ENCODE measurements at regions not wholly inside any gene's neighbourhood (a gene's known extent, or its start where the extent isn't known, plus 50 kb on each side); places are given as distances from the start of the nearest gene placed in this dataset.
"Not testable (repeated sequence)": the region's sequence is repeated elsewhere in the genome, so short reads cannot be mapped to it uniquely, and the experiment has no call there.

- H3K9me3 ChIP-seq (ENCODE audit: control insufficient read depth, insufficient read depth, low read depth, low read length): peaks cover 19% of the 10 kb centered on the region
- no peak overlapping the region for H3K9ac ChIP-seq (ENCODE audit: low read length)
- H3K27ac ChIP-seq (ENCODE audit: low read depth, low read length): no peak overlapping the region
- no peaks in the 10 kb centered on the region for H3K27me3 ChIP-seq (ENCODE audit: control insufficient read depth, insufficient read depth, low read length)
- H3K36me3 ChIP-seq (ENCODE audit: control insufficient read depth, insufficient read depth, low read length): no peaks in the 10 kb centered on the region
- no peak overlapping the region for H3K4me3 ChIP-seq (ENCODE audit: low read depth, low read length)
- H3K4me1 ChIP-seq (ENCODE audit: control insufficient read depth, insufficient read depth, low read length): no peaks in the 10 kb centered on the region
These were observed 60.5 kb downstream of the BARX1 start for GRCh38 chr9:93894691-93895079.

- H3K4me1 ChIP-seq (ENCODE audit: control insufficient read depth, insufficient read depth, low read length): no peaks in the 10 kb centered on the region
- no peaks in the 10 kb centered on the region for H3K36me3 ChIP-seq (ENCODE audit: control insufficient read depth, insufficient read depth, low read length)
- no peaks in the 10 kb centered on the region for H3K27me3 ChIP-seq (ENCODE audit: control insufficient read depth, insufficient read depth, low read length)
- H3K9me3 ChIP-seq (ENCODE audit: control insufficient read depth, insufficient read depth, low read depth, low read length): peaks cover 19% of the 10 kb centered on the region
- no peak overlapping the region for H3K9ac ChIP-seq (ENCODE audit: low read length)
- H3K4me3 ChIP-seq (ENCODE audit: low read depth, low read length): no peak overlapping the region
- H3K27ac ChIP-seq (ENCODE audit: low read depth, low read length): no peak overlapping the region
These were observed 61.1 kb downstream of the BARX1 start for GRCh38 chr9:93893899-93894690.

- H3K4me1 ChIP-seq (ENCODE audit: control insufficient read depth, insufficient read depth, low read length): no peaks in the 10 kb centered on the region
- peaks cover 19% of the 10 kb centered on the region for H3K9me3 ChIP-seq (ENCODE audit: control insufficient read depth, insufficient read depth, low read depth, low read length)
- H3K4me3 ChIP-seq (ENCODE audit: low read depth, low read length): no peak overlapping the region
- H3K9ac ChIP-seq (ENCODE audit: low read length): no peak overlapping the region
- no peaks in the 10 kb centered on the region for H3K27me3 ChIP-seq (ENCODE audit: control insufficient read depth, insufficient read depth, low read length)
- no peaks in the 10 kb centered on the region for H3K36me3 ChIP-seq (ENCODE audit: control insufficient read depth, insufficient read depth, low read length)
- no peak overlapping the region for H3K27ac ChIP-seq (ENCODE audit: low read depth, low read length)
These were observed 62.0 kb downstream of the BARX1 start for GRCh38 chr9:93893194-93893593.

GRCh38 chr9:93892748-93893147 lies 62.4 kb downstream of the BARX1 start:
- Histone ChIP-seq H3K27ac (ENCODE audit: low read depth, low read length) (no peak overlapping the region), H3K4me1 (ENCODE audit: control insufficient read depth, insufficient read depth, low read length) (no peaks in the 10 kb centered on the region), H3K36me3 (ENCODE audit: control insufficient read depth, insufficient read depth, low read length) (no peaks in the 10 kb centered on the region), H3K4me3 (ENCODE audit: low read depth, low read length) (no peak overlapping the region), H3K9ac (ENCODE audit: low read length) (no peak overlapping the region), H3K9me3 (ENCODE audit: control insufficient read depth, insufficient read depth, low read depth, low read length) (peaks cover 19% of the 10 kb centered on the region), H3K27me3 (ENCODE audit: control insufficient read depth, insufficient read depth, low read length) (no peaks in the 10 kb centered on the region)

- Histone ChIP-seq H3K9ac (ENCODE audit: low read length) (no peak overlapping the region), H3K27ac (ENCODE audit: low read depth, low read length) (no peak overlapping the region), H3K36me3 (ENCODE audit: control insufficient read depth, insufficient read depth, low read length) (no peaks in the 10 kb centered on the region), H3K9me3 (ENCODE audit: control insufficient read depth, insufficient read depth, low read depth, low read length) (peaks cover 19% of the 10 kb centered on the region), H3K4me1 (ENCODE audit: control insufficient read depth, insufficient read depth, low read length) (no peaks in the 10 kb centered on the region), H3K4me3 (ENCODE audit: low read depth, low read length) (no peak overlapping the region), H3K27me3 (ENCODE audit: control insufficient read depth, insufficient read depth, low read length) (no peaks in the 10 kb centered on the region)
These were observed 63.4 kb downstream of the BARX1 start for GRCh38 chr9:93891549-93892310.

GRCh38 chr9:93891050-93891449 lies 64.1 kb downstream of the BARX1 start:
- H3K4me3 ChIP-seq (ENCODE audit: low read depth, low read length): no peak overlapping the region
- no peak overlapping the region for H3K9ac ChIP-seq (ENCODE audit: low read length)
- H3K27ac ChIP-seq (ENCODE audit: low read depth, low read length): no peak overlapping the region
- H3K4me1 ChIP-seq (ENCODE audit: control insufficient read depth, insufficient read depth, low read length): no peaks in the 10 kb centered on the region
- no peaks in the 10 kb centered on the region for H3K36me3 ChIP-seq (ENCODE audit: control insufficient read depth, insufficient read depth, low read length)
- H3K27me3 ChIP-seq (ENCODE audit: control insufficient read depth, insufficient read depth, low read length): no peaks in the 10 kb centered on the region
- H3K9me3 ChIP-seq (ENCODE audit: control insufficient read depth, insufficient read depth, low read depth, low read length): peaks cover 19% of the 10 kb centered on the region

GRCh38 chr9:93890436-93890935 lies 64.7 kb downstream of the BARX1 start:
- no peaks in the 10 kb centered on the region for H3K4me1 ChIP-seq (ENCODE audit: control insufficient read depth, insufficient read depth, low read length)
- H3K27ac ChIP-seq (ENCODE audit: low read depth, low read length): no peak overlapping the region
- H3K4me3 ChIP-seq (ENCODE audit: low read depth, low read length): no peak overlapping the region
- no peak overlapping the region for H3K9ac ChIP-seq (ENCODE audit: low read length)
- no peaks in the 10 kb centered on the region for H3K27me3 ChIP-seq (ENCODE audit: control insufficient read depth, insufficient read depth, low read length)
- H3K9me3 ChIP-seq (ENCODE audit: control insufficient read depth, insufficient read depth, low read depth, low read length): peaks cover 19% of the 10 kb centered on the region
- H3K36me3 ChIP-seq (ENCODE audit: control insufficient read depth, insufficient read depth, low read length): no peaks in the 10 kb centered on the region

GRCh38 chr9:93886911-93887310 lies 68.2 kb downstream of the BARX1 start:
- no peaks in the 10 kb centered on the region for H3K4me1 ChIP-seq (ENCODE audit: control insufficient read depth, insufficient read depth, low read length)
- H3K27ac ChIP-seq (ENCODE audit: low read depth, low read length): no peak overlapping the region
- no peaks in the 10 kb centered on the region for H3K36me3 ChIP-seq (ENCODE audit: control insufficient read depth, insufficient read depth, low read length)
- no peak overlapping the region for H3K4me3 ChIP-seq (ENCODE audit: low read depth, low read length)
- H3K27me3 ChIP-seq (ENCODE audit: control insufficient read depth, insufficient read depth, low read length): no peaks in the 10 kb centered on the region
- H3K9me3 ChIP-seq (ENCODE audit: control insufficient read depth, insufficient read depth, low read depth, low read length): peaks cover 3% of the 10 kb centered on the region
- no peak overlapping the region for H3K9ac ChIP-seq (ENCODE audit: low read length)

- H3K9ac ChIP-seq (ENCODE audit: low read length): no peak overlapping the region
- no peaks in the 10 kb centered on the region for H3K27me3 ChIP-seq (ENCODE audit: control insufficient read depth, insufficient read depth, low read length)
- H3K27ac ChIP-seq (ENCODE audit: low read depth, low read length): no peak overlapping the region
- H3K4me1 ChIP-seq (ENCODE audit: control insufficient read depth, insufficient read depth, low read length): no peaks in the 10 kb centered on the region
- 0 out of 2 replicates have a peak, but pooled peaks cover 4% of the 10 kb centered on the region for H3K9me3 ChIP-seq (ENCODE audit: control insufficient read depth, insufficient read depth, low read depth, low read length)
- H3K36me3 ChIP-seq (ENCODE audit: control insufficient read depth, insufficient read depth, low read length): no peaks in the 10 kb centered on the region
- no peak overlapping the region for H3K4me3 ChIP-seq (ENCODE audit: low read depth, low read length)
These were observed 70.3 kb downstream of the BARX1 start for GRCh38 chr9:93884808-93885207.

- not testable (repeated sequence) for H3K9ac ChIP-seq (ENCODE audit: low read length); H3K4me3 ChIP-seq (ENCODE audit: low read depth, low read length); H3K27ac ChIP-seq (ENCODE audit: low read depth, low read length); H3K27me3 ChIP-seq (ENCODE audit: control insufficient read depth, insufficient read depth, low read length); H3K36me3 ChIP-seq (ENCODE audit: control insufficient read depth, insufficient read depth, low read length); H3K4me1 ChIP-seq (ENCODE audit: control insufficient read depth, insufficient read depth, low read length)
- H3K9me3 ChIP-seq (ENCODE audit: control insufficient read depth, insufficient read depth, low read depth, low read length): peaks cover 20% of the 10 kb centered on the region
These were observed 75.3 kb downstream of the BARX1 start for GRCh38 chr9:93879662-93880407.

- Histone ChIP-seq H3K4me3 (ENCODE audit: low read depth, low read length) (no peak overlapping the region), H3K9ac (ENCODE audit: low read length) (no peak overlapping the region), H3K27ac (ENCODE audit: low read depth, low read length) (no peak overlapping the region), H3K4me1 (ENCODE audit: control insufficient read depth, insufficient read depth, low read length) (no peaks in the 10 kb centered on the region), H3K27me3 (ENCODE audit: control insufficient read depth, insufficient read depth, low read length) (no peaks in the 10 kb centered on the region), H3K9me3 (ENCODE audit: control insufficient read depth, insufficient read depth, low read depth, low read length) (peaks cover 34% of the 10 kb centered on the region), H3K36me3 (ENCODE audit: control insufficient read depth, insufficient read depth, low read length) (no peaks in the 10 kb centered on the region)
These were observed 79.8 kb downstream of the BARX1 start for GRCh38 chr9:93875330-93875729.

Data from HUES6 (cell line).